GM12873 (cell line): ENCODE measurements at regions not wholly inside any gene's neighbourhood (a gene's known extent, or its start where the extent isn't known, plus 50 kb on each side); places are given as distances from the start of the nearest gene placed in this dataset.

Experiments
- TF ChIP-seq, protein P1 (sequence below): IDR thresholded peaks from 2 replicates; pipeline ENCODE4 v1.5.1; 2012; ENCODE audit warnings: low read depth, mild to moderate bottlenecking, moderate library complexity, low read length, control low read depth; ENCODE audit not compliant: insufficient read depth; ENCODE audit errors: missing control alignments

DNA sequence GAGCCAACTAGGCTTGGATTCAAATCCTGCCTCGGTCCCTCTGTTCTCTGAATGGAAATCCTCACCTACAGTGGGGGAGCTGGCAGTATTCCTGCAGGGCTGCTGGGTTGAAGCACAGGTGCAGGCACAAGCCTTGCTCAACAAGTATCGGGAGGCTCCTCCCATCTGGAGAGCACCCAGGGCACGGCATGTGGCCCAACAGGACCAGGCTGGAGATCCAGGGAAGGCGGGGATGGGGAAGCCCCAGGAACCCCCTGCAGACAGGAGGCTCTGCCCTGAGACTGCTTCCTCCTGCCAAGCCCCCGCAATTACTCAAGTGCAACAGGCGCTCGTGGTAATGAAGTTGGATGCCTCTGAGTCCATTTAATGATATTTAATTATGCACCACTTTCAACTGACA lies 128.0 kb upstream of the VSTM2B start:
- TF ChIP-seq, protein P1, sequence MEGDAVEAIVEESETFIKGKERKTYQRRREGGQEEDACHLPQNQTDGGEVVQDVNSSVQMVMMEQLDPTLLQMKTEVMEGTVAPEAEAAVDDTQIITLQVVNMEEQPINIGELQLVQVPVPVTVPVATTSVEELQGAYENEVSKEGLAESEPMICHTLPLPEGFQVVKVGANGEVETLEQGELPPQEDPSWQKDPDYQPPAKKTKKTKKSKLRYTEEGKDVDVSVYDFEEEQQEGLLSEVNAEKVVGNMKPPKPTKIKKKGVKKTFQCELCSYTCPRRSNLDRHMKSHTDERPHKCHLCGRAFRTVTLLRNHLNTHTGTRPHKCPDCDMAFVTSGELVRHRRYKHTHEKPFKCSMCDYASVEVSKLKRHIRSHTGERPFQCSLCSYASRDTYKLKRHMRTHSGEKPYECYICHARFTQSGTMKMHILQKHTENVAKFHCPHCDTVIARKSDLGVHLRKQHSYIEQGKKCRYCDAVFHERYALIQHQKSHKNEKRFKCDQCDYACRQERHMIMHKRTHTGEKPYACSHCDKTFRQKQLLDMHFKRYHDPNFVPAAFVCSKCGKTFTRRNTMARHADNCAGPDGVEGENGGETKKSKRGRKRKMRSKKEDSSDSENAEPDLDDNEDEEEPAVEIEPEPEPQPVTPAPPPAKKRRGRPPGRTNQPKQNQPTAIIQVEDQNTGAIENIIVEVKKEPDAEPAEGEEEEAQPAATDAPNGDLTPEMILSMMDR: no peak

DNA sequence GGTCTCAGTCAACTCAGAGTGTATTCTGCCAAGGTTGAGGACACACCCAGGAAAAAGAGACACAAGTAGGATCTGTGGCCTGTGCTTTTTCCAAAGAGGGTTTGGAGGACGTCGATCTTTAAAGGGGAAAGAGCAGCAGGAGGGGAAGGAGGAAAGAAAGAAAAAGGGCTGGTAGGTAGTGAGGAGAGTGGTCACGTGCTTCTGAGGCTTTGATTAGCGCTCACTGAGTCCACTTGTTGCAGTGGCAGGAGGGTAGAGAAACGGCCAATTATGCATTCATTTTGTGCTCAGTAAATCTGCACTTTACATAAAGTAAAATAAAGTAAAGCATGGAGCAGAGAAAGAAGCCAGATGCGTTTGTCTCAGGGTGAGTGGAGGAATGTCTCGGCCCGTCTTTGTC lies 126.0 kb upstream of the VSTM2B start:
- TF ChIP-seq, protein P1: no peak

- TF ChIP-seq, protein P1: no peak
Observed at GRCh38 chr19:29400917-29401711, 124.7 kb upstream of the VSTM2B start.

DNA sequence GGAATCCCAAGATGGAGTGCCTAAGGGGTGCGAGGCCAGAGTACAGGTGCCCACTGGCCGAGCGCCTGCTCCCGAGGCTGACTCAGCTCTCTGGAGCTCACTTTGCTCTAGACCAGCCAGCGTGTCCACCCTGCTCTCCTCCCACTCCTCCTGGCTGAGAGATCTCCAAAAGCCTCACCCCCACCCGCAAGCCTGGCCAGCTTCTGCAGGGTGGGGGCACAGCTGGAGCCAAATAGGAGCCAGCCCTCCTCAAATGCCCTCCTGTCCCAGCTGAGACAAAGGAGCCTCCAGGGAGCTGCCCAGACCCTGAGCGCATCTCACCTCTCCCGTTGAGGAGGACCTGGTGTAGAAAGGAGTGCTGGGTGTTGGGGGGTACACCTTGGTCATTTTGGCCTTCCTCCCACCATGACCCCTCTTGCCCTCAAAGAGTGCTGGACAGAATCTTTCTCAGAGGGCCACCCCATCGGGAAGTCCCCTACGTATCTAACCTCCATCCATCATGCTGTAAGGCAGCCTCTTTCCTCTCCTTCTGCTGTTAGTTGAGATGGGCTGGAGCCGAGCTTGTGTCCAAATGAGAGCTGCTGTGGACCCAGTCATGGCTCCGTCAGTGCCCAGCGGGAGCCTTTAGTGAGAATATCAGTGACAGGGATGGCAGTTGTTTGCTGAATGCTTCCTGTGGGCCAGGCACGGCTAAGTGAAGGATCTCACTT lies 123.9 kb upstream of the VSTM2B start:
- TF ChIP-seq, protein P1: no peak

DNA sequence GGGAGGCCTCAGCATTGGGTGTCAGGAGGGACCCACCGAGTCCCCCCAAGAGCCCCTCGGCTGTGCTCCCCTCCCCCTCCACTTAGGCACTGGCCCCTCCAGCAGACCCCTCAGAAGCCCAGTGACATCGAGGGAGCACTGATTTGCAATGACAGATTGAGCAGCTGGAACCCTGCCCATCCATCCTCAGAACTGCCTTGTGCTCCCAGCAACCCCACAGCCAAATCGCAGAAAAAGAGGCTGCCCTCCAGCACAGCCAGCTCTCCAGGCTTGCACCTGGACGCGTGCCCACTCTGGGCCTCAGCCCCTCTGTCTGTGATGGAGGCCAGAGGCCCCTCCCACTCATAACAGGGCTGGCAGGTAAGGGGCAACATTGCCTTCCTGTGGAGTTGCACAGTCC lies 123.2 kb upstream of the VSTM2B start:
- TF ChIP-seq, protein P1: no peak

GRCh38 chr19:29404015-29404414 lies 121.8 kb upstream of the VSTM2B start:
- TF ChIP-seq, protein P1: no peak

- TF ChIP-seq, protein P1: no peak
Observed at GRCh38 chr19:29404951-29405727, 120.7 kb upstream of the VSTM2B start.
